ENCODE measurements at regions not wholly inside any gene's neighbourhood (a gene's known extent, or its start where the extent isn't known, plus 50 kb on each side); places are given as distances from the start of the nearest gene placed in this dataset.
"Not testable (repeated sequence)": the region's sequence is repeated elsewhere in the genome, so short reads cannot be mapped to it uniquely, and the experiment has no call there.

- DNase-seq: no peak
Observed at GRCh38 chr17:70888324-70888723, 719.0 kb downstream of the KCNJ2 start.

GRCh38 chr17:70891306-70891705 lies 722.0 kb downstream of the KCNJ2 start:
- no peak for DNase-seq

GRCh38 chr17:70892527-70892926 lies 723.2 kb downstream of the KCNJ2 start:
- DNase-seq: no peak

- DNase-seq: no peak
Observed at GRCh38 chr17:70896843-70897242, 727.5 kb downstream of the KCNJ2 start.

GRCh38 chr17:70897446-70897845 lies 728.1 kb downstream of the KCNJ2 start:
- no peak for DNase-seq

- DNase-seq: no peak
Observed at GRCh38 chr17:70901870-70902269, 732.5 kb downstream of the KCNJ2 start.

- no peak for DNase-seq
Observed at GRCh38 chr17:70905796-70906195, 736.5 kb downstream of the KCNJ2 start.

- no peak for DNase-seq
Observed at GRCh38 chr17:70906808-70907207, 737.5 kb downstream of the KCNJ2 start.

- DNase-seq: no peak
Observed at GRCh38 chr17:70912716-70913485, 743.6 kb downstream of the KCNJ2 start.

- no peak for DNase-seq
Observed at GRCh38 chr17:70916469-70916868, 747.1 kb downstream of the KCNJ2 start.

GRCh38 chr17:70919241-70919640 lies 749.9 kb downstream of the KCNJ2 start:
- DNase-seq: no peak

GRCh38 chr17:70920416-70920815 lies 751.1 kb downstream of the KCNJ2 start:
- DNase-seq: no peak

GRCh38 chr17:70922268-70922667 lies 752.9 kb downstream of the KCNJ2 start:
- DNase-seq: no peak

- no peak for DNase-seq
Observed at GRCh38 chr17:70924776-70925175, 755.4 kb downstream of the KCNJ2 start.

- DNase-seq: no peak
Observed at GRCh38 chr17:70929226-70929625, 759.9 kb downstream of the KCNJ2 start.

GRCh38 chr17:70934231-70934630 lies 764.9 kb downstream of the KCNJ2 start:
- DNase-seq: no peak

GRCh38 chr17:70934835-70935234 lies 765.5 kb downstream of the KCNJ2 start:
- DNase-seq: no peak

GRCh38 chr17:70936724-70937123 lies 767.4 kb downstream of the KCNJ2 start:
- no peak for DNase-seq

- no peak for DNase-seq
Observed at GRCh38 chr17:70938336-70938735, 769.0 kb downstream of the KCNJ2 start.

GRCh38 chr17:70945386-70945785 lies 776.1 kb downstream of the KCNJ2 start:
- no peak for DNase-seq

GRCh38 chr17:70947215-70947614 lies 777.9 kb downstream of the KCNJ2 start:
- no peak for DNase-seq

- no peak for DNase-seq
Observed at GRCh38 chr17:70947636-70948565, 778.6 kb downstream of the KCNJ2 start.

GRCh38 chr17:70953140-70953539 lies 783.8 kb downstream of the KCNJ2 start:
- DNase-seq: not testable (repeated sequence)

- DNase-seq: no peak
Observed at GRCh38 chr17:70955441-70955840, 786.1 kb downstream of the KCNJ2 start.

Data from activated T-cell treated with anti-CD3 and anti-CD28 coated beads, Interleukin-2, amount 50 U/mL, for 48 hours (primary cell).